ENCODE measurements at regions not wholly inside any gene's neighbourhood (a gene's known extent, or its start where the extent isn't known, plus 50 kb on each side); places are given as distances from the start of the nearest gene placed in this dataset.

DNA sequence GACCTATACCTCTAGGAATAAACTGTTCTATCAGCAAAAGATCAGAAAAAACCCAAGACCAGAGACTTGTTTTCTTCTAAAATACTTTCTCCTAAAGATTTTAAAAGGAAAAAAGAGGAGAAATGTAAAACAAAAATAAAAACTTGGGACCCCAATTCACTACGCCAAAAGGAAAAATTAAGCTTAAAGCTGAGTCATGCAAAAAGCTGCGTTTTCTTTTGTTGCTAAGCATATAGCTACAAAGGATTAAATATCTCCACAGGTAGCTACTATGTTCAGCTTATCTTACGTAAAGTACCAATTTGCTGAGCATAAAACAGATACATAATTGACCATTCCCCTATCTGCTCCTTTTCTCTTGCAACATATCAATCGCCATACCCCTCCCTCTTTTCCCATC, 950.0 kb upstream of the NXPH2 start:
- TF ChIP-seq POLR2A (IDR thresholded peaks at IDR 0.05) (no peak), CTCF (IDR thresholded peaks at IDR 0.05) (no peak)

Measured in upper lobe of left lung (tissue), 4 donors.